GM18861 (cell line): ENCODE measurements at regions not wholly inside any gene's neighbourhood (a gene's known extent, or its start where the extent isn't known, plus 50 kb on each side); places are given as distances from the start of the nearest gene placed in this dataset.

Experiments used
- ATAC-seq: cut with Tn5 transposase; IDR thresholded peaks from one replicate; pipeline ENCODE4 v1.9.1; 2021; ENCODE audit not compliant: unreplicated experiment

DNA sequence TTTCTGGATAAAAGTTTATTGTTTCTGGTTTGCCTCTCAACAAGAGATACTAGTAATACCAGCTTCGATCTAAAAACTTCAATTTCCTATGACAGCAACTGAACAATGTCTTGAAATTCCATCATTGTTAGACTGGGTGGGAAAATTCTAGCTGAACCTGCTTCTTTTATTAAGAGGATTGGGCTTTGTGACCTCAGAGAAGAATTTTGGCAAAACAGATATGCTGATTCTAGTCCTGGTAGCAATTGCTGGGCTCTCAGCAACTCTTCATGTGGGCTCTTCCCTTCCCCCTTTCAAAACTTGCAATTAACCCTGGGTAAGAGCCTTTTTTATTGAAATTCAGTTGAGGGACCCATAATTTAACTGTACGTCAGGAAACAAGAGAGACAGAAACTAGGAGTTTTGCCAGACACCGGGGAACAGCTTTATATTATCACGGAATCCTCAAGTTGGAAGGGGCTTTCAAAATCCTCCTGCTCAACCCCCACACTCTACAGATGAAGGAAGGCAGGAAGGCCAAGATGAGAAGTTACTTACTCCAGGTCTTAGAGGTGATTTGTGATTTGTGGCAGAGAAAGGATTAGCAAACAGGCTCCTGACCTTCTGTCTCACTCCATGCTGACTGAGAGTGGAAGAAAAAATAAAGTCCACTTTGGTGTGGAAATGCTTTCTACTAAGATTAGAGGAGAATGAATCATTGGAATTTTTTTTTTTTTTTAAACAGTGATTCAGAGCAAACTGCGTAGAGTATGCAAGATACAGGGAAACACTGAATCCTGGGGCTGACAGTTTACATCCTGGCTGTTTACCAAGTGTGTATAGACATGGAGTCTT is 239.0 kb upstream of the ATP2B1 start:
- ATAC-seq = no peak

- no peak for ATAC-seq
Measured at GRCh38 chr12:89946518-89947135, 238.0 kb upstream of the ATP2B1 start.

DNA sequence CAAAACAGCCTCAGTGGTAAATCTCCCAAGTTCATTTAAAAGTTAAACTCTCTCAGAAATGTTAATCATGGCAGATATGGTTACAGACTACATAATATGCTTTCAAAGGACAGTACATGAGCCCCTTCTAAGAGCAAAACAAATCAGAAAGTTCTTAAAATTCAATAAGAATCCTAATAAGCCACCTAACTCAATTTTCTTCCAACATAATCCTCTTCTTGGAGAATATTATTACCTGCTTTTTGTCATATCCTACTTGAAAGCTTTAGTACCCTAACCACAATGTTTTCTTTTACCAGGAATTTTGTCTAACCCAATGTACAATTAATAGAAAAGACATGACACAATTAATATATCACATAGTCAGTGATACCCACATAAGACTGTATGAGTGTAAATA is 236.5 kb upstream of the ATP2B1 start:
- no peak for ATAC-seq

- no peak for ATAC-seq
Measured at GRCh38 chr12:89943463-89943862, 234.8 kb upstream of the ATP2B1 start.

DNA sequence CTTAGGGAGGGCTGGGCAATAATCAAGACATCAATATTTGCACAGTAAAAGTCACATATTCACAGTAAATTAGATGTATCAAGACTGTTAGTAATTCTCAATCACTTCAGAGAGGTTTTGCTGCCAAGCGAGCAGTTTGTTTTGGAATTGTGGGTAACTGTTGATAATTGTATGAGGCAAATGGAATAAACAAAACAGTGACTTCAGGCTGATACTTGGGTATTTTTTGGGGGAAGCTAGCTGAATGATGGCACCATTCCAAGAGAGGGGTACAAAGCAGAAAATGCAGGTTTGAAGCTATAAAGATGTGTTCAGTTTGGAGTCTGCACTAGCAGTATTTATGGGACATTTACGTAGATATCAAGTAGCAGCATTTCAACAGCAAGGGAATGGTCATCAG is 232.8 kb upstream of the ATP2B1 start:
- ATAC-seq = no peak

DNA sequence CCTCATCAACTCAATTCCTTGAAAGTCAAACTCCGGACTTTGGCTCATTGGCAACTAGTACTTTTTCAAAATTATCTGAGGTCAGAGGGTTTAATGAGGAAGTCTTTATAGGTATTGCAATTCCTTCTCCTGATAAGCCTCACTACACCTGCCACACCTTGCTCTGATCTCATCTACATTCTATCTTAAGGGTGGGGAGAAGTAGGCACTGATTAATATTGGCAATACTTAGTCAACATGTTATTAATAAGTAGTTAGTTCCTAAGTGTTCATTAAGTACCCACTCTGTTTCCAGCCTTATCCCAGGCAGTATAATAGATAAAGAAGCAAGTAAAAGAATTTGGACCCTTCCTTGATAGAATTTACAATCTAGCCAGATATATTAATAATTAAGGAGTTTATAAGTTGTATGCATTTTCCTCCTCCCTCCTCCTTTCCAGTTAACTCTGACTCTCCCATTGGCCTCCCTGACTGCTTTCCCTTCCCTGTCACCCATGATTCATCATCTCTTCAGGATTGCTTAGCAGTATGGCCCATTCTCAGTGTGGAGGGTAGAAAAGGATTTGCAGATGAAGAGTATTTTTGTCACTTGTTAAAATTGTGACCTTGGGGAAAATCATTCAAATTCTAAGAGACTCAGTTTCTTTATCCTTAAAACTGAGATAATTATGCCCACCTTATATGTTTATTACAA is 231.0 kb upstream of the ATP2B1 start:
- no peak for ATAC-seq

GRCh38 chr12:89936631-89937030 is 228.0 kb upstream of the ATP2B1 start:
- no peak for ATAC-seq

DNA sequence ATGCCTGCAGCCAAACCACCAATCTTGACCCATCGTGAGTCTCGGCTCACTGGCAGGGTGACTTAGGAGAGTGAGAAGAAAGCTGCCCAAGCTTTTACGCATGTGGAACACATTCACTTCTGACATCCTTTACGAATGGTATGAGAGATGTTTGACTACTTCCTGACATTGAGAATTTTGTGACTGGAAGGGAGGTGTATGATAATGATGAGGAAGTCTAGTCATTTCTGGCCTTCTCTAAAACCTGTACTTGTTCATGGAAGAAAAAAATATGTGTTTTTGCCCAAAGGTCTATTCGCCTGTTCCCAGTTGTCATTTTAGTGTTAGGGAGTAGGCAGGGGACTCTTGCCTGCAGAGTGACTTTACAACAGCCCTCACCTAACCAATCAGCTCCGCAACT is 227.2 kb upstream of the ATP2B1 start:
- ATAC-seq = peak; percentile 86

DNA sequence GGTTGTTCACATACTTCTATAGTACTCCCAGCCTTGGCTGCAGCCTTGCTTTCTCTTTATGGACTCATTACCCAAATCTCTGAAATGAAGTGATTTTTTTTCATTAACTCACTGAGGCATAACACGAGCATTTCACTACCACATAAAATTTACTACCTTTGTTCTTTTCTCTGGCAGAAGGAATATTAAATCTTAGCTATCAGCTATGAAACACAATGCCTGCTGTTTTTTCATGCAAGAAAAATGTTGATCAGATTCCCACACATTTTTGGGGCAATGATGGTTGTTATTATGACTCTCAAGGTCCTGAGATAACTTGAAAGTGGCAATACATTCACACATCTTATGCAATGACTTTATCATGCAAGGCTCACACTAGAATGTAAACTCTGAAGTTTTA is 225.3 kb upstream of the ATP2B1 start:
- ATAC-seq = no peak

- ATAC-seq = no peak
Measured at GRCh38 chr12:89932954-89933353, 224.3 kb upstream of the ATP2B1 start.

DNA sequence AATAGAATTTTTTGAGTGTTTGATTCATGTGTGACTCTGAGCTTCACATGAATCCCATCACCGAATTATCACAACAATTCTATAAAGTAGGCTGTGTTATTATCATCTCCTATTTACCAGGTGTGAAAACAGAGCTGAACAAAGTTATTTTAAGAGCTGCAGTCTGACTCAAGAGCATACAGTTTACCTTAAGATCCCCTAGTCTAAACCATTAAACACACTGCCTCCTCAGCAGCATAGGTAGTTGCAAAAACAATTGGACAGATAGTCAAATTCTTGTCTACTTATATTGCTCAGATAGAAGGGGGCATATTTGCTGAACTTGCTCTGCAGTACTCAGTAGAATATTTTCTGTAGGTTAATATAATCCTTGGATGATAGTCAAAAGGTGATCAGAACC is 219.8 kb upstream of the ATP2B1 start:
- no peak for ATAC-seq

- ATAC-seq = peak; percentile 98
Measured at GRCh38 chr12:89927226-89927698, 218.6 kb upstream of the ATP2B1 start.

GRCh38 chr12:89924191-89924590 is 215.6 kb upstream of the ATP2B1 start:
- ATAC-seq = no peak

DNA sequence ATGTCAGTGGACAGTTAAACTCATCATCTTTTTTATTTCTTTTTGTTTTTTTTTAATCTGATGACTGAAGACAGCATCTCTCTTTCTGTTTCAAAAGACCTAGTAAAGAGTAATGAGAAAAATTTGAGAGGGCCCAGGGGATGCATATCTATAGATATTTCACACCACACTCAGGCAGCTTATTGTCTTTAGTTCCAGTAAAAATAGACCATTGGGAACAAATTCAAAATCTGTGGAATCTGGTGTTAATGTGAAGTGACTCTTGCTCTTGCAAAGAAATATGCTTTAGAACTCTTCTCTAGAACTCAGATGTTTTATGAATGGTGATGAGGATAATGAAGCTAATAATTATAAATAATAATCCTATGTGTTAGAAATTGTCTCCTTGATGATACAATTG is 214.5 kb upstream of the ATP2B1 start:
- no peak for ATAC-seq

GRCh38 chr12:89920866-89921265 is 212.2 kb upstream of the ATP2B1 start:
- no peak for ATAC-seq

DNA sequence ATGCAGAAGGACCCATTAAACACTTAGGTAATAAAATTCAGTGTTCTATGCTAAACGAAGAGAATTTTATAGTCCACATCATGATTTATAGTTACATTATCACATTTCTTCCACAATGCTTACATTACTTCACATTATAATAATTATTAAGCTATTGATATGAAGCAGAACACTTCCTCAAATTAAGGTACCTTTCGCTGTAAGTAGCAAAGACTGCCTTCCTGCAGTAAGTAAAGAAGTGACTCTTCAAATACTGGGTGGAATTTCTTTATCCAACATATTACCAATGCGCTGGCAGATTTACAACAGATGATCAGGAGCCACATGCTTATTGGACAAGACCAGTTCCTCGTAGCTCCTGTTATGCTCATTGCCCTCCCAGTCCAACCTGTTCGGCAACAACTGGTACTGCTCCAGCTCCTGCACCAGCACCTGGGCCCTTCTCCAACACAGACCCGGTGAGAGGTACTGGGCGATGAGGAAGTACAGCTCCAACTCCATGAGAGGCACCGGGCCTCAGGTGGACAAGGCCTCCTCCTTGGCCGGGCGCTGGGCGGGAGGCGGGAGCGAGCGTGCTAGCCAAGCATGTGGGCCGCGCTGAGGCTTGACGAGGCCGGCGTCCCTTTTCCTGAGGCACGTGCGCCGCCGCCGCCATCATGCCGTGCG is 210.7 kb upstream of the ATP2B1 start:
- ATAC-seq = no peak

- no peak for ATAC-seq
Measured at GRCh38 chr12:89918172-89918846, 209.7 kb upstream of the ATP2B1 start.

DNA sequence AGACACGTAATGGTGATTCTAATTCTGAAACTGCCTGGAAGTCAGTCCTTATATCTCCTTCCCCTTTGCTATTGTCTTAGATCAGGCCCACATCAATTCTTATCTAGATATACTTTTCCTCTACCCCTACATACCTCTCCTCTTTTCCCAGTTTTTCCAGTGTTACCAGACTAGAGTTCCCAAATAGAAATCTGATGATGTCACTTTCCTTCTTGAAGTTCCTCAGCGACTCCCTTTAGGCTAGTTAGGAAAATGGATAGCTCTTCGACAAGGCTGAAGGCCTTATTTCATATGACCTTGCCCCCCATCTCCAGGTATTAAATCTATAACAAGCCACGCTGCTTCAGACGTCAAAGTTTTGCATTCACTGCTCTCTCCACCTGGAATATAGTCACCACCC is 201.1 kb upstream of the ATP2B1 start:
- no peak for ATAC-seq

DNA sequence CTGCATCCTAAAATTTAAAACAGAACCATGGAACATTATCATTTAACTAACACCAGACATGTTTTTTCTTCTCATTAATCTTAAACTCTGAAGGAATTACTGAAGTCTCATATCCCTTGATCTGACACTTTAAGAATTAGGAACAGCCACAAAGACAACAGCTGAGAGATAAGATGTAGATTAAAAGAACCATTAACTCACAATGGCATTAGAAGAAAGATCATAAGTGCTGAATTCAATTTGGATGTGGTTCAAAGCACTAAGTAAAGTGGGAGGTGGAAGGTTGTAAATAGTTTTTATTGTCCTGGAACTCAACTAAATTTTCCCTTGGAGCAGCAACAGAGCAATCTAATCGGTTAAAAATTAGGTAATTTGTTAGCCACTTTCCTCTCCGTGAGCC is 199.0 kb upstream of the ATP2B1 start:
- ATAC-seq = no peak

GRCh38 chr12:89906824-89907223 is 198.2 kb upstream of the ATP2B1 start:
- ATAC-seq = no peak

- ATAC-seq = no peak
Measured at GRCh38 chr12:89906178-89906577, 197.5 kb upstream of the ATP2B1 start.
